ENCODE measurements at regions not wholly inside any gene's neighbourhood (a gene's known extent, or its start where the extent isn't known, plus 50 kb on each side); places are given as distances from the start of the nearest gene placed in this dataset.

- no peak overlapping the region for H3K27ac ChIP-seq
- intact Hi-C loops (cut with DNase I), result no loop called here
- H3K9me3 ChIP-seq, result no peaks in the 10 kb centered on the region
- no peaks in the 10 kb centered on the region for H3K4me1 ChIP-seq (replicated peaks)
- H3K4me3 ChIP-seq, result no peak overlapping the region
- TF ChIP-seq POLR2AphosphoS5 (IDR thresholded peaks at IDR 0.05) (no peak), POLR2A (IDR thresholded peaks at IDR 0.05) (no peak)
- TF ChIP-seq, protein P1, sequence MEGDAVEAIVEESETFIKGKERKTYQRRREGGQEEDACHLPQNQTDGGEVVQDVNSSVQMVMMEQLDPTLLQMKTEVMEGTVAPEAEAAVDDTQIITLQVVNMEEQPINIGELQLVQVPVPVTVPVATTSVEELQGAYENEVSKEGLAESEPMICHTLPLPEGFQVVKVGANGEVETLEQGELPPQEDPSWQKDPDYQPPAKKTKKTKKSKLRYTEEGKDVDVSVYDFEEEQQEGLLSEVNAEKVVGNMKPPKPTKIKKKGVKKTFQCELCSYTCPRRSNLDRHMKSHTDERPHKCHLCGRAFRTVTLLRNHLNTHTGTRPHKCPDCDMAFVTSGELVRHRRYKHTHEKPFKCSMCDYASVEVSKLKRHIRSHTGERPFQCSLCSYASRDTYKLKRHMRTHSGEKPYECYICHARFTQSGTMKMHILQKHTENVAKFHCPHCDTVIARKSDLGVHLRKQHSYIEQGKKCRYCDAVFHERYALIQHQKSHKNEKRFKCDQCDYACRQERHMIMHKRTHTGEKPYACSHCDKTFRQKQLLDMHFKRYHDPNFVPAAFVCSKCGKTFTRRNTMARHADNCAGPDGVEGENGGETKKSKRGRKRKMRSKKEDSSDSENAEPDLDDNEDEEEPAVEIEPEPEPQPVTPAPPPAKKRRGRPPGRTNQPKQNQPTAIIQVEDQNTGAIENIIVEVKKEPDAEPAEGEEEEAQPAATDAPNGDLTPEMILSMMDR (IDR thresholded peaks at IDR 0.05), result no peak
- H3K27me3 ChIP-seq (replicated peaks; ENCODE audit: insufficient read depth), result no peaks in the 10 kb centered on the region
- H3K36me3 ChIP-seq, result no peaks in the 10 kb centered on the region
- DNase-seq (ENCODE audit: low spot score), result no peak
- 87% methylated on average over 2 of the region's 2 CpGs for WGBS
These were observed 97.2 kb upstream of the GPC1 start for GRCh38 chr2:240338274-240338673.

GRCh38 chr2:240339411-240340360 lies 95.8 kb upstream of the GPC1 start:
- Histone ChIP-seq H3K27ac (no peak overlapping the region), H3K9me3 (no peaks in the 10 kb centered on the region), H3K27me3 (replicated peaks; ENCODE audit: insufficient read depth) (no peaks in the 10 kb centered on the region), H3K4me3 (no peak overlapping the region), H3K36me3 (no peaks in the 10 kb centered on the region), H3K4me1 (replicated peaks) (no peaks in the 10 kb centered on the region)
- 90% methylated on average over 14 of the region's 24 CpGs for WGBS
- DNase-seq (ENCODE audit: low spot score), result no peak
- TF ChIP-seq POLR2A (IDR thresholded peaks at IDR 0.05) (no peak), POLR2AphosphoS5 (IDR thresholded peaks at IDR 0.05) (no peak)
- TF ChIP-seq, protein P1 (IDR thresholded peaks at IDR 0.05), result no peak
- intact Hi-C loops (cut with DNase I), result no loop called here

- H3K27ac ChIP-seq, result no peak overlapping the region
- no peak for DNase-seq (ENCODE audit: low spot score)
These were observed 95.1 kb upstream of the GPC1 start for GRCh38 chr2:240340361-240340761.

GRCh38 chr2:240341064-240341463 lies 94.4 kb upstream of the GPC1 start:
- H3K27ac ChIP-seq, result no peak overlapping the region
- intact Hi-C loops (cut with DNase I), result no loop called here
- H3K4me3 ChIP-seq, result no peak overlapping the region
- H3K27me3 ChIP-seq (replicated peaks; ENCODE audit: insufficient read depth), result no peaks in the 10 kb centered on the region
- DNase-seq (ENCODE audit: low spot score), result no peak
- 79% methylated on average over 8 of the region's 9 CpGs for WGBS
- H3K4me1 ChIP-seq (replicated peaks), result no peaks in the 10 kb centered on the region
- no peaks in the 10 kb centered on the region for H3K36me3 ChIP-seq
- TF ChIP-seq POLR2AphosphoS5 (IDR thresholded peaks at IDR 0.05), result no peak
- H3K9me3 ChIP-seq, result no peaks in the 10 kb centered on the region

More at GRCh38 chr2:240340361-240340761, 95.1 kb upstream of the GPC1 start:
- TF ChIP-seq POLR2A (IDR thresholded peaks at IDR 0.05) (no peak), POLR2AphosphoS5 (IDR thresholded peaks at IDR 0.05) (no peak)
- TF ChIP-seq, protein P1 (IDR thresholded peaks at IDR 0.05), result no peak
- Histone ChIP-seq H3K9me3 (no peaks in the 10 kb centered on the region), H3K27me3 (replicated peaks; ENCODE audit: insufficient read depth) (no peaks in the 10 kb centered on the region), H3K4me1 (replicated peaks) (no peaks in the 10 kb centered on the region), H3K36me3 (no peaks in the 10 kb centered on the region), H3K4me3 (no peak overlapping the region)
- 93% methylated on average over 14 of the region's 14 CpGs for WGBS
- intact Hi-C loops (cut with DNase I), result no loop called here

DNA sequence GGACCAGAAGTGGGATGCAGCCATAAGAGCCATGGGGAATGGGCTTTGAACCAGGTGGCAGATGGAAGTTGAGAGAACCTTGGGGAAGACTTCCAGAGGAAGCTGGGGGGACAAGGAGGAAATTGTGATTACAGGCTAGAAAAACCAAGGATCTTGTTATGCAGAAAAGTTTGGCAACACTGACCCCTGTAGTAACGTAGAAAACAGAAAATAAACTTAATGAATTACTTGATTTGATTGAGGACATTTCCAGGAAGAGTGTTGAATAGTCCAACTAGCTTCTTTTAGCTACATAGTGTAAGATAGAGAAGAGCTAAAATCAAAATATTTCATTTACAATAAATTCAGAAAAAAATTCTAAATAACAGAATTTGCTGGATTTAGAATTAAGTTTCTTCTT lies 91.9 kb upstream of the GPC1 start:
- WGBS, result 50% methylated on average over 1 of the region's 1 CpG
- no peaks in the 10 kb centered on the region for H3K36me3 ChIP-seq
- intact Hi-C loops (cut with DNase I), result no loop called here
- TF ChIP-seq, protein P1 (IDR thresholded peaks at IDR 0.05), result peak in 1 of 4 experiments; percentile 14
- TF ChIP-seq POLR2AphosphoS5 (IDR thresholded peaks at IDR 0.05) (no peak), POLR2A (IDR thresholded peaks at IDR 0.05) (no peak)
- no peaks in the 10 kb centered on the region for H3K27me3 ChIP-seq (replicated peaks; ENCODE audit: insufficient read depth)
- DNase-seq (ENCODE audit: low spot score), result no peak
- H3K27ac ChIP-seq, result no peak overlapping the region
- H3K4me1 ChIP-seq (replicated peaks), result no peaks in the 10 kb centered on the region
- no peak overlapping the region for H3K4me3 ChIP-seq
- no peaks in the 10 kb centered on the region for H3K9me3 ChIP-seq
